SKM-1 (cell line): ENCODE measurements at regions not wholly inside any gene's neighbourhood (a gene's known extent, or its start where the extent isn't known, plus 50 kb on each side); places are given as distances from the start of the nearest gene placed in this dataset.

Experiments used
- DNase-seq: peaks from one replicate; lab custom pipeline; 2025; ENCODE audit not compliant: unreplicated experiment; lab: John Stamatoyannopoulos, UW

- no peak for DNase-seq
Observed at GRCh38 chr9:27991221-27991620, 417.9 kb upstream of the C9orf72 start.

GRCh38 chr9:28001096-28001495, 427.8 kb upstream of the C9orf72 start:
- DNase-seq: no peak

GRCh38 chr9:28004900-28005299, 431.6 kb upstream of the C9orf72 start:
- no peak for DNase-seq

- DNase-seq: no peak
Observed at GRCh38 chr9:28005779-28006178, 432.5 kb upstream of the C9orf72 start.

- no peak for DNase-seq
Observed at GRCh38 chr9:28007097-28007817, 434.0 kb upstream of the C9orf72 start.

GRCh38 chr9:28014212-28014611, 440.9 kb upstream of the C9orf72 start:
- no peak for DNase-seq

- no peak for DNase-seq
Observed at GRCh38 chr9:28024676-28025075, 451.4 kb upstream of the C9orf72 start.

GRCh38 chr9:28025186-28025585, 451.9 kb upstream of the C9orf72 start:
- DNase-seq: no peak

- DNase-seq: no peak
Observed at GRCh38 chr9:28031521-28032267, 458.4 kb upstream of the C9orf72 start.

GRCh38 chr9:28032268-28032590, 458.9 kb upstream of the C9orf72 start:
- DNase-seq: no peak

- no peak for DNase-seq
Observed at GRCh38 chr9:28034242-28034641, 461.0 kb upstream of the C9orf72 start.

GRCh38 chr9:28037968-28038367, 464.7 kb upstream of the C9orf72 start:
- no peak for DNase-seq

GRCh38 chr9:28045051-28045450, 471.8 kb upstream of the C9orf72 start:
- no peak for DNase-seq

GRCh38 chr9:28050046-28050445, 476.8 kb upstream of the C9orf72 start:
- DNase-seq: no peak

GRCh38 chr9:28050941-28051340, 477.7 kb upstream of the C9orf72 start:
- DNase-seq: no peak

- no peak for DNase-seq
Observed at GRCh38 chr9:28051559-28052503, 478.6 kb upstream of the C9orf72 start.

- no peak for DNase-seq
Observed at GRCh38 chr9:28053096-28053777, 480.0 kb upstream of the C9orf72 start.

- DNase-seq: no peak
Observed at GRCh38 chr9:28056006-28056405, 482.7 kb upstream of the C9orf72 start.

GRCh38 chr9:28056466-28056865, 483.2 kb upstream of the C9orf72 start:
- DNase-seq: no peak

- no peak for DNase-seq
Observed at GRCh38 chr9:28059192-28059591, 485.9 kb upstream of the C9orf72 start.

- no peak for DNase-seq
Observed at GRCh38 chr9:28064241-28064815, 491.0 kb upstream of the C9orf72 start.
